B cell (primary cell): ENCODE measurements at regions not wholly inside any gene's neighbourhood (a gene's known extent, or its start where the extent isn't known, plus 50 kb on each side); places are given as distances from the start of the nearest gene placed in this dataset.

Experiments
- EZH2 ChIP-seq: IDR thresholded peaks from 2 replicates; pipeline ENCODE4 v1.6.1; 2012; ENCODE audit warnings: borderline replicate concordance, low read depth, mild to moderate bottlenecking, moderate library complexity, low read length; ENCODE audit not compliant: insufficient read depth, poor library complexity, severe bottlenecking
- TF ChIP-seq, protein P1 (sequence below): fragments of 200-600 bp; IDR thresholded peaks from one replicate; pipeline ENCODE4 v1.8.0; 2022; ENCODE audit warnings: antibody characterized with exemption, mild to moderate bottlenecking

GRCh38 chr14:31993521-31993951, 83.6 kb upstream of the ARHGAP5 start:
- TF ChIP-seq, protein P1, sequence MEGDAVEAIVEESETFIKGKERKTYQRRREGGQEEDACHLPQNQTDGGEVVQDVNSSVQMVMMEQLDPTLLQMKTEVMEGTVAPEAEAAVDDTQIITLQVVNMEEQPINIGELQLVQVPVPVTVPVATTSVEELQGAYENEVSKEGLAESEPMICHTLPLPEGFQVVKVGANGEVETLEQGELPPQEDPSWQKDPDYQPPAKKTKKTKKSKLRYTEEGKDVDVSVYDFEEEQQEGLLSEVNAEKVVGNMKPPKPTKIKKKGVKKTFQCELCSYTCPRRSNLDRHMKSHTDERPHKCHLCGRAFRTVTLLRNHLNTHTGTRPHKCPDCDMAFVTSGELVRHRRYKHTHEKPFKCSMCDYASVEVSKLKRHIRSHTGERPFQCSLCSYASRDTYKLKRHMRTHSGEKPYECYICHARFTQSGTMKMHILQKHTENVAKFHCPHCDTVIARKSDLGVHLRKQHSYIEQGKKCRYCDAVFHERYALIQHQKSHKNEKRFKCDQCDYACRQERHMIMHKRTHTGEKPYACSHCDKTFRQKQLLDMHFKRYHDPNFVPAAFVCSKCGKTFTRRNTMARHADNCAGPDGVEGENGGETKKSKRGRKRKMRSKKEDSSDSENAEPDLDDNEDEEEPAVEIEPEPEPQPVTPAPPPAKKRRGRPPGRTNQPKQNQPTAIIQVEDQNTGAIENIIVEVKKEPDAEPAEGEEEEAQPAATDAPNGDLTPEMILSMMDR: no peak
- no peak for TF ChIP-seq EZH2
